NCI-H526 treated with DMSO at 0.1 percent for 48 hours (cell line): ENCODE measurements at regions not wholly inside any gene's neighbourhood (a gene's known extent, or its start where the extent isn't known, plus 50 kb on each side); places are given as distances from the start of the nearest gene placed in this dataset.
"Not testable (repeated sequence)": the region's sequence is repeated elsewhere in the genome, so short reads cannot be mapped to it uniquely, and the experiment has no call there.

Experiments
- DNase-seq: peaks from one replicate; lab custom pipeline; 2025; lab: John Stamatoyannopoulos, UW

GRCh38 chr2:228956701-228957474 lies 314.2 kb downstream of the PID1 start:
- no peak for DNase-seq

GRCh38 chr2:228949831-228950230 lies 321.3 kb downstream of the PID1 start:
- no peak for DNase-seq

GRCh38 chr2:228945710-228946109 lies 325.4 kb downstream of the PID1 start:
- DNase-seq = no peak

- DNase-seq = no peak
Observed at GRCh38 chr2:228942856-228943255, 328.2 kb downstream of the PID1 start.

- no peak for DNase-seq
Observed at GRCh38 chr2:228938629-228939028, 332.5 kb downstream of the PID1 start.

GRCh38 chr2:228927028-228928010 lies 343.8 kb downstream of the PID1 start:
- DNase-seq = no peak

- DNase-seq = no peak
Observed at GRCh38 chr2:228919808-228920207, 351.3 kb downstream of the PID1 start.

GRCh38 chr2:228917220-228917619 lies 353.9 kb downstream of the PID1 start:
- DNase-seq = no peak

- DNase-seq = no peak
Observed at GRCh38 chr2:228916416-228917090, 354.5 kb downstream of the PID1 start.

GRCh38 chr2:228913176-228913575 lies 357.9 kb downstream of the PID1 start:
- DNase-seq = no peak

GRCh38 chr2:228910872-228911271 lies 360.2 kb downstream of the PID1 start:
- DNase-seq = not testable (repeated sequence)

GRCh38 chr2:228902176-228902575 lies 368.9 kb downstream of the PID1 start:
- DNase-seq = no peak

GRCh38 chr2:228901531-228901930 lies 369.6 kb downstream of the PID1 start:
- no peak for DNase-seq

GRCh38 chr2:228878138-228878537 lies 392.9 kb downstream of the PID1 start:
- DNase-seq = no peak

GRCh38 chr2:228876276-228876675 lies 394.8 kb downstream of the PID1 start:
- no peak for DNase-seq

- no peak for DNase-seq
Observed at GRCh38 chr2:228875152-228875900, 395.8 kb downstream of the PID1 start.

GRCh38 chr2:228871012-228871411 lies 400.1 kb downstream of the PID1 start:
- DNase-seq = no peak

- DNase-seq = no peak
Observed at GRCh38 chr2:228869636-228870264, 401.3 kb downstream of the PID1 start.

GRCh38 chr2:228867406-228867805 lies 403.7 kb downstream of the PID1 start:
- no peak for DNase-seq

GRCh38 chr2:228866781-228867180 lies 404.3 kb downstream of the PID1 start:
- DNase-seq = no peak

GRCh38 chr2:228866044-228866443 lies 405.0 kb downstream of the PID1 start:
- no peak for DNase-seq
